Central memory CD4-positive, alpha-beta T cell (primary cell): ENCODE measurements at regions not wholly inside any gene's neighbourhood (a gene's known extent, or its start where the extent isn't known, plus 50 kb on each side); places are given as distances from the start of the nearest gene placed in this dataset.

Source experiments
- DNase-seq: peaks from one replicate; pipeline ENCODE4 v3.0.0; 2022

GRCh38 chr15:70149667-70150404 lies 52.1 kb upstream of the TLE3 start:
- DNase-seq, result no peak

DNA sequence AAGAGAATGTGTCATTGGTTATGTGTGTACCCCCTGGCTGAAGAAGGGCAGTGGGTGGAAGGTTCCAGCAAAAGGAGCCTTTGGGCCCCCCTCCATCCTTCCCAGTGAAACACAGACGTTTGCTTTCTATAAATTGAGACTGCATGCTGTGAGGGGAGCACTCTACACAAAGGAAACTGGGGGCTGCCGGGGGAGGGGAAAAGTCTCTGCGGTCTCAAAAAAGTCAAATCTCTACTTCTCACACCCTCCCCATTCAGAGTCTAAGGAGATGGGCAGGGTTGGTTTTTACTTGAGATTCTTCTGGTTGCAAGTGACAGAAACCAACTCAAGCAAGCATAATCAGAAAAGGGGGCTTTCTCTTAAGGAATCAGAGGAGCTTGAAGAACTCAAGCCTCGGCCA lies 50.1 kb upstream of the TLE3 start:
- no peak for DNase-seq
